ENCODE measurements at regions not wholly inside any gene's neighbourhood (a gene's known extent, or its start where the extent isn't known, plus 50 kb on each side); places are given as distances from the start of the nearest gene placed in this dataset.

DNA sequence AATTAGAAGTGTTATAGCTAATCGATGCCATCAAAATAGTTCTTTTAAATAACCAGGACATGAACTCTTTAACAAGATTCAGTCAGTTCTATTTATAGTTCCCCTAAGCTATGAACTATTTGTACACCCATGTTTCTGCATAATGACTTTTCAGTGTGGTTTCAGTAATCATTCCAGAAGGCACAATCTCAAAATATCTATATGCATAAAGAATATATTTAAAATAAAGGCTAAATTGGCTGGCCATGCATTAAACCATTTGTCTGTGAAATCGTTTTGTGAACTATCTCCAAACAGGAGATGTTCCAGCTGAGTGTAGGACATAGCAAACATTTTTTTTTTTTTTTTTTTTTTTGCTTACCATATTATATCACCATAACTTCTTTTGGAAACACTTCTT lies 719.3 kb downstream of the PLCL1 start:
- in situ Hi-C loops (cut with MboI) = no loop called here
- Histone ChIP-seq H3K9me1 (ENCODE audit: control insufficient read depth, insufficient read depth, low read length) (no peaks in the 10 kb centered on the region), H3K36me3 (ENCODE audit: control insufficient read depth, insufficient read depth, low read length) (no peaks in the 10 kb centered on the region), H3K9me3 (replicated peaks; ENCODE audit: control insufficient read depth, insufficient read depth, low read depth, low read length) (no peaks in the 10 kb centered on the region), H3K27ac (ENCODE audit: extremely low read depth, low read depth, low read length) (no peak overlapping the region), H3K79me2 (ENCODE audit: control insufficient read depth, insufficient read depth, low read length) (no peaks in the 10 kb centered on the region), H3K4me3 (no peak overlapping the region), H4K20me1 (replicated peaks; ENCODE audit: control insufficient read depth, insufficient read depth, low read length) (no peaks in the 10 kb centered on the region), H3K27me3 (ENCODE audit: control insufficient read depth in 2 of 2, insufficient read depth in 2 of 2, low read length in 2 of 2) (no peaks in the 10 kb centered on the region), H3K9ac (ENCODE audit: insufficient read depth in 1 of 2, low read depth in 2 of 2, low read length in 2 of 2) (no peak overlapping the region), H2AFZ (ENCODE audit: low read depth, low read length) (no peak overlapping the region), H3K4me2 (ENCODE audit: insufficient read depth, low read length) (no peak overlapping the region), H3K4me1 (replicated peaks in 1 of 2; ENCODE audit: control insufficient read depth in 2 of 2, insufficient read depth in 2 of 2, low read length in 2 of 2) (no peaks in the 10 kb centered on the region)
- no TSS peak for BruUV-seq (replicated peaks)
- intact Hi-C loops (cut with micrococcal nuclease) = no loop called here
- no peak for FAIRE-seq
- ChIA-PET POLR2A (no interaction called here), CTCF (ENCODE audit: low intra/inter-chr PET ratio) (no interaction called here)
- TF ChIP-seq ESRRA (IDR thresholded peaks at IDR 0.05; ENCODE audit: borderline replicate concordance, low read depth) (no peak), CC2D1A (IDR thresholded peaks at IDR 0.05) (no peak)
- TF ChIP-seq, protein P1, sequence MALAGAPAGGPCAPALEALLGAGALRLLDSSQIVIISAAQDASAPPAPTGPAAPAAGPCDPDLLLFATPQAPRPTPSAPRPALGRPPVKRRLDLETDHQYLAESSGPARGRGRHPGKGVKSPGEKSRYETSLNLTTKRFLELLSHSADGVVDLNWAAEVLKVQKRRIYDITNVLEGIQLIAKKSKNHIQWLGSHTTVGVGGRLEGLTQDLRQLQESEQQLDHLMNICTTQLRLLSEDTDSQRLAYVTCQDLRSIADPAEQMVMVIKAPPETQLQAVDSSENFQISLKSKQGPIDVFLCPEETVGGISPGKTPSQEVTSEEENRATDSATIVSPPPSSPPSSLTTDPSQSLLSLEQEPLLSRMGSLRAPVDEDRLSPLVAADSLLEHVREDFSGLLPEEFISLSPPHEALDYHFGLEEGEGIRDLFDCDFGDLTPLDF (CRISPR knock-in tag; IDR thresholded peaks at IDR 0.05) = no peak
- WGBS (ENCODE audit: insufficient coverage, low coverage, missing lambda C conversion rate) = 4% methylated on average over 2 of the region's 2 CpGs
- ATAC-seq = no peak
- no peak for DNase-seq (ENCODE audit: extremely low read depth in 1 of 4, low spot score in 3 of 4)

GRCh38 chr2:198518935-198519334 lies 714.5 kb downstream of the PLCL1 start:
- Histone ChIP-seq H3K36me3 (ENCODE audit: control insufficient read depth, insufficient read depth, low read length) (no peaks in the 10 kb centered on the region), H3K27ac (ENCODE audit: extremely low read depth, low read depth, low read length) (no peak overlapping the region), H3K4me3 (no peak overlapping the region), H3K4me2 (ENCODE audit: insufficient read depth, low read length) (no peak overlapping the region), H3K27me3 (ENCODE audit: control insufficient read depth in 2 of 2, insufficient read depth in 2 of 2, low read length in 2 of 2) (no peaks in the 10 kb centered on the region), H4K20me1 (replicated peaks; ENCODE audit: control insufficient read depth, insufficient read depth, low read length) (no peaks in the 10 kb centered on the region), H2AFZ (ENCODE audit: low read depth, low read length) (no peak overlapping the region), H3K9ac (ENCODE audit: insufficient read depth in 1 of 2, low read depth in 2 of 2, low read length in 2 of 2) (no peak overlapping the region), H3K9me1 (ENCODE audit: control insufficient read depth, insufficient read depth, low read length) (no peaks in the 10 kb centered on the region), H3K9me3 (replicated peaks; ENCODE audit: control insufficient read depth, insufficient read depth, low read depth, low read length) (no peaks in the 10 kb centered on the region), H3K4me1 (replicated peaks in 1 of 2; ENCODE audit: control insufficient read depth in 2 of 2, insufficient read depth in 2 of 2, low read length in 2 of 2) (no peaks in the 10 kb centered on the region), H3K79me2 (ENCODE audit: control insufficient read depth, insufficient read depth, low read length) (no peaks in the 10 kb centered on the region)
- WGBS (ENCODE audit: insufficient coverage, low coverage, missing lambda C conversion rate) = 0% methylated on average over 2 of the region's 2 CpGs
- POLR2A ChIA-PET = no interaction called here
- no peak for FAIRE-seq
- TF ChIP-seq, protein P2, sequence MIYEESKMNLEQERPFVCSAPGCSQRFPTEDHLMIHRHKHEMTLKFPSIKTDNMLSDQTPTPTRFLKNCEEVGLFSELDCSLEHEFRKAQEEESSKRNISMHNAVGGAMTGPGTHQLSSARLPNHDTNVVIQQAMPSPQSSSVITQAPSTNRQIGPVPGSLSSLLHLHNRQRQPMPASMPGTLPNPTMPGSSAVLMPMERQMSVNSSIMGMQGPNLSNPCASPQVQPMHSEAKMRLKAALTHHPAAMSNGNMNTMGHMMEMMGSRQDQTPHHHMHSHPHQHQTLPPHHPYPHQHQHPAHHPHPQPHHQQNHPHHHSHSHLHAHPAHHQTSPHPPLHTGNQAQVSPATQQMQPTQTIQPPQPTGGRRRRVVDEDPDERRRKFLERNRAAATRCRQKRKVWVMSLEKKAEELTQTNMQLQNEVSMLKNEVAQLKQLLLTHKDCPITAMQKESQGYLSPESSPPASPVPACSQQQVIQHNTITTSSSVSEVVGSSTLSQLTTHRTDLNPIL (CRISPR knock-in tag; IDR thresholded peaks at IDR 0.05) = no peak
- intact Hi-C loops (cut with micrococcal nuclease) = no loop called here
- CTCF ChIA-PET (ENCODE audit: low intra/inter-chr PET ratio) = no interaction called here
- in situ Hi-C loops (cut with MboI) = no loop called here
- BruUV-seq (replicated peaks) = no TSS peak
- no peak for DNase-seq (ENCODE audit: extremely low read depth in 1 of 4, low spot score in 3 of 4)
- ATAC-seq = no peak
